RWPE2 (cell line): ENCODE measurements at regions not wholly inside any gene's neighbourhood (a gene's known extent, or its start where the extent isn't known, plus 50 kb on each side); places are given as distances from the start of the nearest gene placed in this dataset.

Source experiments
- ATAC-seq: fragments of 200-7000 bp; cut with Tn5 transposase; 3 replicates; pipeline ENCODE4 v1.9.1; 2021; ENCODE audit warnings: low read depth
- DNase-seq: peaks from one replicate; pipeline ENCODE4 v3.0.0-alpha.2; 2020; ENCODE audit warnings: low spot score
- H3K27ac ChIP-seq: fragments of 450-650 bp; 2 replicates; pipeline ENCODE4 v1.5.1; 2017; ENCODE audit warnings: mild to moderate bottlenecking; ENCODE audit not compliant: poor library complexity, severe bottlenecking
- H3K27me3 ChIP-seq: fragments of 250-450 bp; sonication (Bioruptor Pico); 2 replicates; pipeline ENCODE4 v1.5.1; 2021; ENCODE audit warnings: mild to moderate bottlenecking, moderate library complexity; ENCODE audit not compliant: insufficient read depth, poor library complexity, severe bottlenecking
- H3K36me3 ChIP-seq: fragments of 250-450 bp; sonication (Bioruptor Pico); 2 replicates; pipeline ENCODE4 v1.5.1; 2020; ENCODE audit warnings: low read depth, mild to moderate bottlenecking, moderate library complexity
- H3K4me1 ChIP-seq: fragments of 250-450 bp; sonication (Bioruptor Pico); 2 replicates; pipeline ENCODE4 v1.5.1; 2021; ENCODE audit warnings: mild to moderate bottlenecking, moderate library complexity; ENCODE audit not compliant: insufficient read depth, poor library complexity, severe bottlenecking
- H3K4me3 ChIP-seq: fragments of 250-450 bp; sonication (Bioruptor Pico); 2 replicates; pipeline ENCODE4 v1.5.1; 2021; ENCODE audit warnings: mild to moderate bottlenecking, moderate library complexity; ENCODE audit not compliant: severe bottlenecking
- H3K9me3 ChIP-seq: fragments of 250-450 bp; sonication (Bioruptor Pico); 2 replicates; pipeline ENCODE4 v1.5.1; 2021; ENCODE audit warnings: mild to moderate bottlenecking, moderate library complexity; ENCODE audit not compliant: severe bottlenecking
- CTCF ChIP-seq: fragments of 450-650 bp; IDR thresholded peaks from one replicate; pipeline ENCODE4 v1.5.1; 2017; ENCODE audit warnings: mild to moderate bottlenecking, moderate library complexity; ENCODE audit not compliant: poor library complexity, severe bottlenecking

GRCh38 chr2:56444339-56444738 lies 260.5 kb downstream of the CCDC85A start:
- H3K4me3 ChIP-seq = no peak overlapping the region
- no peaks in the 10 kb centered on the region for H3K36me3 ChIP-seq
- H3K27me3 ChIP-seq = no peaks in the 10 kb centered on the region
- ATAC-seq (no peak), DNase-seq (no peak)
- no peak for TF ChIP-seq CTCF
- peaks cover 8% of the 10 kb centered on the region for H3K4me1 ChIP-seq
- H3K9me3 ChIP-seq = no peaks in the 10 kb centered on the region
- H3K27ac ChIP-seq = no peak overlapping the region

- H3K27me3 ChIP-seq = no peaks in the 10 kb centered on the region
- no peaks in the 10 kb centered on the region for H3K36me3 ChIP-seq
- H3K4me1 ChIP-seq = peaks cover 8% of the 10 kb centered on the region
- H3K27ac ChIP-seq = no peak overlapping the region
- no peak for DNase-seq
- ATAC-seq = peak; percentile 10; the same call in 1 of the 3 replicates
- no peak for TF ChIP-seq CTCF
- H3K9me3 ChIP-seq = no peaks in the 10 kb centered on the region
- no peak overlapping the region for H3K4me3 ChIP-seq
These were observed 264.7 kb downstream of the CCDC85A start for GRCh38 chr2:56448403-56449001.

- no peak overlapping the region for H3K4me3 ChIP-seq
- no peak for TF ChIP-seq CTCF
- no peak overlapping the region for H3K27ac ChIP-seq
- no peaks in the 10 kb centered on the region for H3K9me3 ChIP-seq
- DNase-seq (peak; percentile 45), ATAC-seq (peak; percentile 69)
- peaks cover 8% of the 10 kb centered on the region for H3K4me1 ChIP-seq
- no peaks in the 10 kb centered on the region for H3K27me3 ChIP-seq
- H3K36me3 ChIP-seq = no peaks in the 10 kb centered on the region
These were observed 265.2 kb downstream of the CCDC85A start for GRCh38 chr2:56449002-56449431.

- no peak overlapping the region for H3K27ac ChIP-seq
- no peak for TF ChIP-seq CTCF
- no peak overlapping the region for H3K4me3 ChIP-seq
- ATAC-seq (no peak), DNase-seq (no peak)
- H3K36me3 ChIP-seq = no peaks in the 10 kb centered on the region
- no peaks in the 10 kb centered on the region for H3K27me3 ChIP-seq
- H3K9me3 ChIP-seq = no peaks in the 10 kb centered on the region
- peaks cover 8% of the 10 kb centered on the region for H3K4me1 ChIP-seq
These were observed 265.7 kb downstream of the CCDC85A start for GRCh38 chr2:56449449-56449860.

- H3K36me3 ChIP-seq = no peaks in the 10 kb centered on the region
- no peak for TF ChIP-seq CTCF
- peaks cover 8% of the 10 kb centered on the region for H3K4me1 ChIP-seq
- no peak for ATAC-seq
- no peak overlapping the region for H3K27ac ChIP-seq
- no peaks in the 10 kb centered on the region for H3K9me3 ChIP-seq
- no peak overlapping the region for H3K4me3 ChIP-seq
- no peaks in the 10 kb centered on the region for H3K27me3 ChIP-seq
- DNase-seq = no peak
These were observed 266.3 kb downstream of the CCDC85A start for GRCh38 chr2:56450047-56450446.
